Fibroblast of villous mesenchyme (primary cell): ENCODE measurements at regions not wholly inside any gene's neighbourhood (a gene's known extent, or its start where the extent isn't known, plus 50 kb on each side); places are given as distances from the start of the nearest gene placed in this dataset.

Experiments
- DNase-seq: peaks from one replicate; pipeline ENCODE4 v3.0.0-alpha.2; 2010; ENCODE audit warnings: low read depth
- H3K4me3 ChIP-seq: 2 replicates; pipeline ENCODE4 v1.5.1; 2011; ENCODE audit warnings: low read depth, mild to moderate bottlenecking, low read length
- TF ChIP-seq, protein P1 (sequence below): IDR thresholded peaks from 2 replicates; pipeline ENCODE4 v1.5.1; 2012; ENCODE audit warnings: low read depth, mild to moderate bottlenecking, low read length; ENCODE audit not compliant: insufficient read depth

DNA sequence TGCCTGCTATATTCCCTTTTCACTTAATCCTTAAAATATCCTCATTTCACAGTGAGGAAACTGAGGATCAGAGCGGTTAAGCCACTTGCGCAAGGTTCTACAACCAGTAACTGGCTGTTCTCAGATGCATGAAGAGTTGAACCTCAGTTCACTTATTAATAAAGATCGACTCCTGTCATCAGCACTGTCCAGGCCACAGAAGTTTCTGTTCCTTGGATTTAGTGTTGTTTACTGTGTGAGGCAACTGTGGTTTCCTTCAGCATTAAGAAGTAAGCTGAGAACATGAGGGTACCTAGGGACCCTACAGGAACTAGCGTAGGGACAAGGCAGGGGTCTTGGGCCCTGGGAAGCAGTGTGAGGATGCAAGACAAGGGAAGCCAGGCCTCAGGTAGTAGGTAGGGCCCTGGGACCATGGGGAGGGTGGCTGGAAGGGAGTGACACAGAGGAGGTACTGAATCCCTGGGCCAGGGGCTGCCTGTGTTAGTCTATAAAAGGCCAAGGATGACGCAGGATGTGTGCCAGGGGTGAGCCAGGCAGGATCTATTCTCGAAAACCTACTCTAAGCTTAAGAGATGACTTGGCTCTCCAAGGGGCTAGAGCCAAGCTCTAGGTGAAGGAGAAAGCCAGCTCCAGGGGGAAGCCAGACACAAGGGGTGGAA is 181.2 kb upstream of the CSF3R start:
- TF ChIP-seq, protein P1, sequence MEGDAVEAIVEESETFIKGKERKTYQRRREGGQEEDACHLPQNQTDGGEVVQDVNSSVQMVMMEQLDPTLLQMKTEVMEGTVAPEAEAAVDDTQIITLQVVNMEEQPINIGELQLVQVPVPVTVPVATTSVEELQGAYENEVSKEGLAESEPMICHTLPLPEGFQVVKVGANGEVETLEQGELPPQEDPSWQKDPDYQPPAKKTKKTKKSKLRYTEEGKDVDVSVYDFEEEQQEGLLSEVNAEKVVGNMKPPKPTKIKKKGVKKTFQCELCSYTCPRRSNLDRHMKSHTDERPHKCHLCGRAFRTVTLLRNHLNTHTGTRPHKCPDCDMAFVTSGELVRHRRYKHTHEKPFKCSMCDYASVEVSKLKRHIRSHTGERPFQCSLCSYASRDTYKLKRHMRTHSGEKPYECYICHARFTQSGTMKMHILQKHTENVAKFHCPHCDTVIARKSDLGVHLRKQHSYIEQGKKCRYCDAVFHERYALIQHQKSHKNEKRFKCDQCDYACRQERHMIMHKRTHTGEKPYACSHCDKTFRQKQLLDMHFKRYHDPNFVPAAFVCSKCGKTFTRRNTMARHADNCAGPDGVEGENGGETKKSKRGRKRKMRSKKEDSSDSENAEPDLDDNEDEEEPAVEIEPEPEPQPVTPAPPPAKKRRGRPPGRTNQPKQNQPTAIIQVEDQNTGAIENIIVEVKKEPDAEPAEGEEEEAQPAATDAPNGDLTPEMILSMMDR = no peak
- H3K4me3 ChIP-seq = no peak overlapping the region
- no peak for DNase-seq

DNA sequence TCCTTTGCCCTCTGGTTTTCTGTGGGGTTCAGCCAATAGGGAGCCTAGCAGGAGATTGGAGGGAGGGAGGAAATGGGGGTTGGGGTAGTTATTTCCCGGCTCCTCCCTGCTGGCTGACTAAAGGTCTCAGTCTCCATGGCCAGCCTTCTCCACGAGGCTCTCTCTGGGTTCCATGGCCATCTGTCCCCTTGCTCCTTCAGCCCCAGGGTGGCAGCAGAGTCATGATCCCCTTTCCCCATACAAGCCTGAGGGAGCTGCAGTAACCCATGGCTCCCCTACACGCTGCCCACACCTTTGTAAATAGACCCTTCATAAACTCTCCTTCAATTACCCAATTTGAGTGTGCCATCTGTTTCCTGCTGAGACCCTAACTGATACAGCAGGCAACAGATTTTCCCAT is 176.1 kb upstream of the CSF3R start:
- no peak for DNase-seq
- TF ChIP-seq, protein P1 = no peak

DNA sequence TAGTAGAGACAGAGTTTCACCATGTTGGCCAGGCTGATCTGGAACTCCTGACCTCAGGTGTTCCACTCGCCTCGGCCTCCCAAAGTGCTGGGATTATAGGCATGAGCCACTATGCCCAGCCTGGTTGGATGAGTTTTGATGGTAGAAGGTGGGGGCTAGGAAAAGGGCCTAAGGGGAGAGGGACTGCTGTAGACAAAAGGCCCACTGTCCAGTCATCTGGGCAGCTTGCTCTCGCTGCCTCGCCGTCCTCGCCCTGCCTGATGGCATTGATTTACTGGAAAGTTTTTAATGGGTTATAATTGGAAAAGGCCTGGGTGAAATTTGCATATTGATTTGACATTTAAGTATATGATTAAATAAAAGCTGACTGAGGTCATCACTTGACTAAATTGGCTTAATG is 175.1 kb upstream of the CSF3R start:
- TF ChIP-seq, protein P1 = no peak
- DNase-seq = no peak
- no peak overlapping the region for H3K4me3 ChIP-seq

More for the DNA sequence above, 176.1 kb upstream of the CSF3R start:
- no peak overlapping the region for H3K4me3 ChIP-seq

DNA sequence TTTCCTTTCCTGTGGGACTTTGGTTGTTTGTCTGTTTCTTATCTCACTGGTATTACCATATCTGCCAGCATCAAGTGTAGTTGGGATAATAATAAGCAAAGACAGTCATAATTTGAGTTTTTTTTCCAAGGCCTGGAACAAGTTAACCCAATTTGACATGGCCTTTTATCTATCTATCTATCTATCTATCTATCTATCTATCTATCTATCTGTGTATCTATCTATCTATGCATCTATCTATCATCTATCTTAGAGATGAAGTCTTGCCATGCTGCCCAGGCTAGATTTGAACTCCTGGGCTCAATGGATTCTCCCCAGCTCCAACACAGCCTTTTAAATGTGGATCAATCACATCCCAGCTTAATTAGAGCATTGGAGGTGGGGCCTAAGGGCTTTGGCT is 174.1 kb upstream of the CSF3R start:
- H3K4me3 ChIP-seq = no peak overlapping the region
- no peak for DNase-seq
- TF ChIP-seq, protein P1 = no peak

DNA sequence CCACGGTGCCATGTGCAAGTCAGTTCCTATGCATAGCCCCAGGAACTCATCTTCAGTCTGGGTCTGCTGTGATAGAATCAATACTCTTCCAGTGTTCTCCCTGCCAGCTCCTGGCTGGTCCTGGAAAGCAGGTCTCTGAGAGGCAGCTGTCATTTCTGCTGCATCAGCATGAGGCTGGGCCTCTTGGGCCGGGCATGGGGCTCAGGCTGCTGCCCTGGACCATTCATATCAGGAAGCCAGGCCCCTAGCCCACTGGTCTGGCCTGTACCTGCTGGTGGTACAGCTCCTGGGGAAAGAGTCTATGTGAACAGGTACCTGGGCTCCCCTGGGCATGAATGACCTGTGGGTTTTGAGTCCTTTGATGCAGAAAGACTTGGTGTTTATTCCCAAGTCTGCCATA is 173.6 kb upstream of the CSF3R start:
- TF ChIP-seq, protein P1 = no peak
- DNase-seq = no peak

DNA sequence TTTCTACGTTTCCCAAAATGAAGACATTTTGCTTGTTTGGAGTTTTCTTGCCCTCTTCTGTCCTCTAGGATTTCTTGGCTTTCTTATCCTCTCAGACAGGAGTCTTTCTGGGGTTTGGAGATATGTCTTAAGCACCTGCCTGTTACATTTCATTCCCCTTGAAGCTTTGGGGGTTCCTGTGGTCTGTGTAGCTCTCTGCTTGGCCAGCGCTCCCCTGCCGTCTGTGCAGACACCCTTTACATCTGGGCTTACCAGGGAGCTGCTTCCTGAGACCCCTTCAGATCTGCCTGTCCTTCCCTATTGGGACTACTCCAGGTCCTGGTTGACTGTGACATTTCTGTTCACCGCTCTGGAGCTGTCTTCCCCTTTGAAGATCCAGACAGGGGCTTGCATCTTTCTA is 171.9 kb upstream of the CSF3R start:
- no peak for DNase-seq
- TF ChIP-seq, protein P1 = no peak
- H3K4me3 ChIP-seq = no peak overlapping the region

More for the DNA sequence above, 173.6 kb upstream of the CSF3R start:
- H3K4me3 ChIP-seq = no peak overlapping the region

DNA sequence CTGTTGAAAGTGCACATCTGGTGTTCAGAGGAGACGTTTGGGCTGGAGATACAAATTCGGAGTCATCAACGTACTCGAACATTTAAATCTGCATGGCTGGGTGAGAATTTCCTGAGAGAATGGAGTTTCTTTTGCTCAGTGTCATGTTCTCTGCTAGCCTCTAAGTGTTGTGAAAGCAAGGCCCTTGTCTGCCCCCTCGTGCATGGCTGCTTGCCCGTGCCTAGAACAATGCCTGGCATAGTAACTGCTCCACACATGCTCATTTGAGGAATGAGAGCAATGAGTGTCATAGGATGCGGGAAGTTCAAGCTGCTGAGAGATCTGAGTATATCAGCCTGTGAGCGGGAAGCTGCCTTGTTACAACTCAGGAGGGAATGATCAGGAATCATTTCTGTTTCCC is 171.1 kb upstream of the CSF3R start:
- H3K4me3 ChIP-seq = no peak overlapping the region
- DNase-seq = no peak
- TF ChIP-seq, protein P1 = no peak
